CD1c-positive myeloid dendritic cell (primary cell): ENCODE measurements at regions not wholly inside any gene's neighbourhood (a gene's known extent, or its start where the extent isn't known, plus 50 kb on each side); places are given as distances from the start of the nearest gene placed in this dataset.
A peak's percentile ranks its signal among the peaks of the same experiment; 100 is the strongest.

Experiments used
- DNase-seq: peaks from one replicate; pipeline ENCODE4 v3.0.0-alpha.2; 2016; ENCODE audit errors: extremely low spot score

- DNase-seq: no peak
These were observed 105.7 kb upstream of the KCTD1 start for GRCh38 chr18:26653943-26654615.

- DNase-seq: no peak
These were observed 104.1 kb upstream of the KCTD1 start for GRCh38 chr18:26652501-26652900.

- DNase-seq: no peak
These were observed 102.2 kb upstream of the KCTD1 start for GRCh38 chr18:26650310-26651268.

GRCh38 chr18:26649193-26649543, 100.8 kb upstream of the KCTD1 start:
- DNase-seq: no peak

GRCh38 chr18:26648509-26649192, 100.3 kb upstream of the KCTD1 start:
- no peak for DNase-seq

- DNase-seq: no peak
These were observed 98.5 kb upstream of the KCTD1 start for GRCh38 chr18:26646901-26647300.

GRCh38 chr18:26642440-26643348, 94.3 kb upstream of the KCTD1 start:
- DNase-seq: peak; percentile 86

GRCh38 chr18:26640541-26640940, 92.2 kb upstream of the KCTD1 start:
- no peak for DNase-seq

GRCh38 chr18:26639149-26639548, 90.8 kb upstream of the KCTD1 start:
- no peak for DNase-seq

GRCh38 chr18:26637983-26638382, 89.6 kb upstream of the KCTD1 start:
- no peak for DNase-seq

GRCh38 chr18:26637324-26637723, 89.0 kb upstream of the KCTD1 start:
- DNase-seq: peak; percentile 39

- DNase-seq: no peak
These were observed 87.1 kb upstream of the KCTD1 start for GRCh38 chr18:26635466-26635865.

- peak; percentile 38 for DNase-seq
These were observed 86.3 kb upstream of the KCTD1 start for GRCh38 chr18:26634631-26635030.

- no peak for DNase-seq
These were observed 82.8 kb upstream of the KCTD1 start for GRCh38 chr18:26631135-26631534.

GRCh38 chr18:26630596-26630995, 82.2 kb upstream of the KCTD1 start:
- DNase-seq: no peak

GRCh38 chr18:26628017-26628416, 79.7 kb upstream of the KCTD1 start:
- DNase-seq: no peak

- no peak for DNase-seq
These were observed 76.1 kb upstream of the KCTD1 start for GRCh38 chr18:26624443-26624842.

GRCh38 chr18:26623314-26623713, 75.0 kb upstream of the KCTD1 start:
- DNase-seq: peak; percentile 15

GRCh38 chr18:26621161-26622026, 73.0 kb upstream of the KCTD1 start:
- DNase-seq: peak; percentile 77

GRCh38 chr18:26619350-26619749, 71.0 kb upstream of the KCTD1 start:
- no peak for DNase-seq
